ENCODE measurements at regions not wholly inside any gene's neighbourhood (a gene's known extent, or its start where the extent isn't known, plus 50 kb on each side); places are given as distances from the start of the nearest gene placed in this dataset.

- DNase-seq, result no peak
- H3K36me3 ChIP-seq, result no peaks in the 10 kb centered on the region
- intact Hi-C loops (cut with DNase I; ENCODE audit: low total_unique reads), result no loop called here
- no peaks in the 10 kb centered on the region for H3K4me1 ChIP-seq
- TF ChIP-seq CTCF (IDR thresholded peaks at IDR 0.05 in 8 of 11, conservative IDR thresholded peaks at IDR 0.05 in 3 of 11) (no peak), POLR2AphosphoS5 (IDR thresholded peaks at IDR 0.05) (no peak), POLR2A (IDR thresholded peaks at IDR 0.05) (no peak)
- H3K27me3 ChIP-seq (replicated peaks in 1 of 7), result no peaks in the 10 kb centered on the region
- WGBS, 5 donors, result 75 to 84% (median 77%) methylated on average over 2 of the region's 2 CpGs
- no peaks in the 10 kb centered on the region for H3K9me3 ChIP-seq
- H3K4me3 ChIP-seq, result no peak overlapping the region
- no peak overlapping the region for H3K27ac ChIP-seq
Measured at GRCh38 chr4:186422296-186422695, 133.1 kb downstream of the MTNR1A start.

- no peak overlapping the region for H3K27ac ChIP-seq
- TF ChIP-seq POLR2A (IDR thresholded peaks at IDR 0.05) (no peak), CTCF (IDR thresholded peaks at IDR 0.05 in 8 of 11, conservative IDR thresholded peaks at IDR 0.05 in 3 of 11) (no peak), POLR2AphosphoS5 (IDR thresholded peaks at IDR 0.05) (no peak)
- no peaks in the 10 kb centered on the region for H3K4me1 ChIP-seq
- WGBS, 5 donors, result 64 to 81% (median 75%) methylated on average over 5 of the region's 5 CpGs
- intact Hi-C loops (cut with DNase I; ENCODE audit: low total_unique reads), result no loop called here
- no peaks in the 10 kb centered on the region for H3K27me3 ChIP-seq (replicated peaks in 1 of 7)
- DNase-seq, result no peak
- H3K36me3 ChIP-seq, result no peaks in the 10 kb centered on the region
- H3K4me3 ChIP-seq, result no peak overlapping the region
- H3K9me3 ChIP-seq, result no peaks in the 10 kb centered on the region
Measured at GRCh38 chr4:186416451-186417060, 138.8 kb downstream of the MTNR1A start.

- Histone ChIP-seq H3K4me1 (no peaks in the 10 kb centered on the region), H3K9me3 (no peaks in the 10 kb centered on the region), H3K27ac (no peak overlapping the region), H3K4me3 (no peak overlapping the region), H3K27me3 (replicated peaks in 1 of 7) (no peaks in the 10 kb centered on the region), H3K36me3 (no peaks in the 10 kb centered on the region)
- 91 to 100% (median 97%) methylated on average over 1 of the region's 1 CpG for WGBS, 5 donors
- intact Hi-C loops (cut with DNase I; ENCODE audit: low total_unique reads), result no loop called here
- no peak for DNase-seq
- TF ChIP-seq CTCF (IDR thresholded peaks at IDR 0.05 in 8 of 11, conservative IDR thresholded peaks at IDR 0.05 in 3 of 11) (no peak), POLR2AphosphoS5 (IDR thresholded peaks at IDR 0.05) (no peak), POLR2A (IDR thresholded peaks at IDR 0.05) (no peak)
Measured at GRCh38 chr4:186414390-186414789, 141.0 kb downstream of the MTNR1A start.

- H3K4me3 ChIP-seq, result no peak overlapping the region
- no peak overlapping the region for H3K27ac ChIP-seq
- no peaks in the 10 kb centered on the region for H3K4me1 ChIP-seq
- no peak for DNase-seq
- TF ChIP-seq POLR2A (IDR thresholded peaks at IDR 0.05) (no peak), POLR2AphosphoS5 (IDR thresholded peaks at IDR 0.05) (no peak), CTCF (IDR thresholded peaks at IDR 0.05 in 8 of 11, conservative IDR thresholded peaks at IDR 0.05 in 3 of 11) (no peak)
- no peaks in the 10 kb centered on the region for H3K36me3 ChIP-seq
- 72 to 90% (median 82%) methylated on average over 12 of the region's 12 CpGs for WGBS, 5 donors
- intact Hi-C loops (cut with DNase I; ENCODE audit: low total_unique reads), result no loop called here
- peaks cover 0 to 3% (median 0%) of the 10 kb centered on the region in 8 donors for H3K9me3 ChIP-seq
- H3K27me3 ChIP-seq (replicated peaks in 1 of 7), result no peaks in the 10 kb centered on the region
Measured at GRCh38 chr4:186405957-186406356, 140.0 kb downstream of the F11 start.
